Activated B cell treated with CpG ODN at 0.5 μM for 24 hours (primary cell): ENCODE measurements at regions not wholly inside any gene's neighbourhood (a gene's known extent, or its start where the extent isn't known, plus 50 kb on each side); places are given as distances from the start of the nearest gene placed in this dataset.

Experiments
- ATAC-seq: fragments of 200-7000 bp; cut with Tn5 transposase; one replicate; pipeline ENCODE4 v1.10.0; 2021; ENCODE audit warnings: low read depth, mild to moderate bottlenecking, moderate library complexity
- CTCF ChIA-PET: fragments of 350-600 bp; sonication (Branson Sonifier 250); formaldehyde crosslinking; loops from one replicate; lab custom pipeline; 2021; ENCODE audit warnings: antibody characterized with exemption; lab: Charles Lee
- POLR2A ChIA-PET: fragments of 350-600 bp; sonication (Branson Sonifier 250); formaldehyde crosslinking; loops from one replicate; lab custom pipeline; 2021; ENCODE audit warnings: antibody characterized with exemption; lab: Charles Lee
- DNase-seq: peaks from one replicate; pipeline ENCODE4 v3.0.0; 2022
- H3K27ac Mint-ChIP-seq: one replicate; pipeline ENCODE4 v1.8.0; 2020; ENCODE audit warnings: mixed read lengths
- H3K27me3 Mint-ChIP-seq: one replicate; pipeline ENCODE4 v1.8.0; 2021; ENCODE audit warnings: mixed read lengths
- H3K36me3 Mint-ChIP-seq: one replicate; pipeline ENCODE4 v1.8.0; 2021; ENCODE audit warnings: low read depth, mixed read lengths
- H3K4me1 Mint-ChIP-seq: one replicate; pipeline ENCODE4 v1.8.0; 2021; ENCODE audit warnings: mixed read lengths
- H3K4me3 Mint-ChIP-seq: one replicate; pipeline ENCODE4 v1.8.0; 2020; ENCODE audit warnings: mild to moderate bottlenecking, mixed read lengths
- H3K9me3 Mint-ChIP-seq: one replicate; pipeline ENCODE4 v1.8.0; 2020; ENCODE audit warnings: mixed read lengths
- CTCF ChIP-seq: fragments of 200-600 bp; IDR thresholded peaks from one replicate; pipeline ENCODE4 v1.8.0; 2022; ENCODE audit warnings: antibody characterized with exemption, mild to moderate bottlenecking
- intact Hi-C: fragments of 100-400 bp; cut with micrococcal nuclease; formaldehyde crosslinking; loops from one replicate; pipeline ENCODE4 v1.15.1; 2024

DNA sequence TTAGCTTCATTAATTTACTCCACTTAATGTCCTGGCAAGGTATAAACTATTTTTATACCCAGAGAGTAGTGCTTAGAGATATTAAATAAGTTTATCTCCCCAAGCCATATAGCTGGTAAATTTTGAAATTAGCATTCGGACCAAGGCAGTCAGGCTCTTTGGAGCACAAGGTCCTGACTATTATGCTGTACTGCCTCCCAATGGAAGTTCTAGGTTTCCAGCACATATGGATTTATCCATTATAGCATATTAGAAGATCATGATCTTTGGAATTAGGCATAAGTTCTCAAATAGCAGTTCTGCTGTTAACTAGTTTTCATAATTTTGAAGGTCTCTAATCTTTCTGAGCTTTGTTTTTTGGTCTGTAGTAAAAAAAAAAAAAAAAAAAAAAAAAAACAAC, 835.3 kb upstream of the EPHA7 start:
- Mint-ChIP-seq H3K36me3 (no peaks in the 10 kb centered on the region), H3K27ac (no peak overlapping the region), H3K4me3 (no peak overlapping the region), H3K4me1 (no peaks in the 10 kb centered on the region), H3K9me3 (peaks cover 3% of the 10 kb centered on the region), H3K27me3 (no peaks in the 10 kb centered on the region)
- intact Hi-C loops = no loop called here
- CTCF ChIA-PET = no interaction called here
- DNase-seq (no peak), ATAC-seq (no peak)
- no peak for TF ChIP-seq CTCF
- POLR2A ChIA-PET = no interaction called here

GRCh38 chr6:94251878-94252277, 832.5 kb upstream of the EPHA7 start:
- CTCF ChIA-PET = no interaction called here
- Mint-ChIP-seq H3K4me3 (no peak overlapping the region), H3K4me1 (no peaks in the 10 kb centered on the region), H3K9me3 (peaks cover 7% of the 10 kb centered on the region), H3K27me3 (no peaks in the 10 kb centered on the region), H3K27ac (no peak overlapping the region), H3K36me3 (no peaks in the 10 kb centered on the region)
- DNase-seq (no peak), ATAC-seq (no peak)
- no peak for TF ChIP-seq CTCF
- intact Hi-C loops = no loop called here
- POLR2A ChIA-PET = no interaction called here

GRCh38 chr6:94245395-94245794, 826.0 kb upstream of the EPHA7 start:
- ATAC-seq = no peak
- Mint-ChIP-seq H3K36me3 (no peaks in the 10 kb centered on the region), H3K9me3 (peaks cover 9% of the 10 kb centered on the region), H3K4me3 (no peak overlapping the region), H3K27me3 (no peaks in the 10 kb centered on the region), H3K27ac (no peak overlapping the region), H3K4me1 (no peaks in the 10 kb centered on the region)
- ChIA-PET CTCF (no interaction called here), POLR2A (no interaction called here)
- DNase-seq = no peak
- TF ChIP-seq CTCF = no peak
- intact Hi-C loops = no loop called here

GRCh38 chr6:94238868-94239267, 819.5 kb upstream of the EPHA7 start:
- H3K27me3 Mint-ChIP-seq = no peaks in the 10 kb centered on the region
- peaks cover 7% of the 10 kb centered on the region for H3K9me3 Mint-ChIP-seq
- ChIA-PET CTCF (no interaction called here), POLR2A (no interaction called here)
- no peak for TF ChIP-seq CTCF
- H3K4me3 Mint-ChIP-seq = no peak overlapping the region
- ATAC-seq = no peak
- intact Hi-C loops = no loop called here
- H3K27ac Mint-ChIP-seq = no peak overlapping the region
- no peak for DNase-seq
- H3K4me1 Mint-ChIP-seq = no peaks in the 10 kb centered on the region
- H3K36me3 Mint-ChIP-seq = no peaks in the 10 kb centered on the region

DNA sequence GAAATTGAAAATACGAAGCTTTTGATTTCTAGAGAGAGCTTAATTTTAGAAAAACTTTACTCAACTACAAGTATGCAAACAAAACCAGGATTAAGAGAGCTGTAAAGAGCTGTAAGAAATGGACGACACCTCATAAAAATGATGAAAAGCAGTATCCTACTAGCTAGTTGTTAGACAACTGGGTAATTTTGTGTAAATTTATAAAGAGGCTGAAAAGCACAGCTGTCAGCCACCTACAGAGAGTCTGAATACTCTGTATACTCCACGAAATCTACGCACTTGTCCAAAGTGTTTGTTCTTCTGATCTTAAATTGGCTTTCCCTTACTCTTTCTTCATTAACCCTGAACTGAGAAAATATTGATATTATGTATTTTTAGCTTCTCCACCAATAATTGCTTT, 808.4 kb upstream of the EPHA7 start:
- Mint-ChIP-seq H3K27ac (no peak overlapping the region), H3K4me1 (no peaks in the 10 kb centered on the region), H3K36me3 (no peaks in the 10 kb centered on the region), H3K4me3 (no peak overlapping the region), H3K27me3 (no peaks in the 10 kb centered on the region), H3K9me3 (peaks cover 4% of the 10 kb centered on the region)
- intact Hi-C loops = no loop called here
- DNase-seq (no peak), ATAC-seq (no peak)
- ChIA-PET CTCF (no interaction called here), POLR2A (no interaction called here)
- no peak for TF ChIP-seq CTCF
